IMR-90 (cell line): ENCODE measurements at regions not wholly inside any gene's neighbourhood (a gene's known extent, or its start where the extent isn't known, plus 50 kb on each side); places are given as distances from the start of the nearest gene placed in this dataset.
A peak's percentile ranks its signal among the peaks of the same experiment; 100 is the strongest.

Source experiments
- ATAC-seq: fragments of 200-7000 bp; cut with Tn5 transposase; 2 replicates; pipeline ENCODE4 v1.9.1; 2020; ENCODE audit warnings: low read depth, mild to moderate bottlenecking, moderate library complexity
- BruUV-seq: library from RNA; stranded (reverse); fragments of 400-500 nt; replicated peaks from 2 replicates; lab custom pipeline; 2021; lab: Mats Ljungman, UMichigan
- CTCF ChIA-PET: fragments of 300-600 bp; formaldehyde crosslinking; extraction: SDS; loops from one replicate; lab custom pipeline; 2021; ENCODE audit warnings: antibody characterized with exemption; lab: Yijun Ruan, JAX
- POLR2A ChIA-PET: fragments of 300-600 bp; sonication (Branson Sonifier 250); formaldehyde crosslinking; loops from one replicate; lab custom pipeline; 2022; ENCODE audit warnings: antibody characterized with exemption; ENCODE audit not compliant: unreplicated experiment; lab: Charles Lee
- DNase-seq: peaks from one replicate; pipeline ENCODE4 v3.0.0; 2013
- H2AFZ ChIP-seq: replicated peaks from 2 replicates; pipeline ENCODE3; 2013; ENCODE audit warnings: low read length, mild to moderate bottlenecking; ENCODE audit not compliant: poor library complexity
- H2AK5ac ChIP-seq: 2 replicates; pipeline ENCODE4 v1.6.1; 2013; ENCODE audit warnings: low read depth, low read length, inconsistent platforms
- H2AK9ac ChIP-seq: replicated peaks from 2 replicates; pipeline ENCODE3; 2013; ENCODE audit warnings: mild to moderate bottlenecking, low read depth, low read length, moderate library complexity; ENCODE audit not compliant: poor library complexity
- H2BK120ac ChIP-seq: 2 replicates; pipeline ENCODE4 v1.6.1; 2013; ENCODE audit warnings: low read depth, low read length, inconsistent platforms
- H2BK15ac ChIP-seq: 3 replicates; pipeline ENCODE4 v1.6.1; 2013; ENCODE audit warnings: low read depth, low read length, inconsistent platforms
- H2BK20ac ChIP-seq: 2 replicates; pipeline ENCODE4 v1.6.1; 2013; ENCODE audit warnings: low read depth, mild to moderate bottlenecking, inconsistent platforms, low read length, moderate library complexity
- H2BK5ac ChIP-seq: 2 replicates; pipeline ENCODE4 v1.6.1; 2013; ENCODE audit warnings: mild to moderate bottlenecking, low read depth, low read length, inconsistent platforms; ENCODE audit not compliant: poor library complexity, severe bottlenecking
- H3K14ac ChIP-seq: replicated peaks from 2 replicates; pipeline ENCODE4 v1.6.1; 2013; ENCODE audit warnings: low read depth, low read length, inconsistent platforms
- H3K18ac ChIP-seq: 2 replicates; pipeline ENCODE4 v1.6.1; 2013; ENCODE audit warnings: low read depth, low read length, control low read depth
- H3K23ac ChIP-seq: 2 replicates; pipeline ENCODE4 v1.6.1; 2013; ENCODE audit warnings: low read depth, low read length, inconsistent platforms
- H3K27ac ChIP-seq: 2 replicates; pipeline ENCODE4 v1.5.1; 2013; ENCODE audit warnings: mild to moderate bottlenecking, control low read depth, low read length; ENCODE audit not compliant: insufficient read depth
- H3K27me3 ChIP-seq: 2 replicates; pipeline ENCODE4 v1.6.1; 2013; ENCODE audit warnings: low read length; ENCODE audit not compliant: control insufficient read depth, insufficient read depth
- H3K36me3 ChIP-seq: 2 replicates; pipeline ENCODE4 v1.6.1; 2013; ENCODE audit warnings: low read length, mixed read lengths; ENCODE audit not compliant: control insufficient read depth, insufficient read depth
- H3K4ac ChIP-seq: 2 replicates; pipeline ENCODE4 v1.6.1; 2013; ENCODE audit warnings: low read depth, low read length, inconsistent platforms
- H3K4me1 ChIP-seq: 2 replicates; pipeline ENCODE4 v1.6.1; 2013; ENCODE audit warnings: low read length, mixed read lengths; ENCODE audit not compliant: control insufficient read depth, insufficient read depth
- H3K4me2 ChIP-seq: 2 replicates; pipeline ENCODE4 v1.6.1; 2013; ENCODE audit warnings: low read depth, mild to moderate bottlenecking, control low read depth, low read length, moderate library complexity
- H3K4me3 ChIP-seq: 2 replicates; pipeline ENCODE4 v1.5.1; 2013; ENCODE audit warnings: low read depth, mild to moderate bottlenecking, control low read depth, low read length, moderate library complexity; ENCODE audit not compliant: insufficient read depth
- H3K56ac ChIP-seq: 2 replicates; pipeline ENCODE4 v1.6.1; 2013; ENCODE audit warnings: low read length, inconsistent platforms; ENCODE audit not compliant: insufficient read depth; ENCODE audit errors: extremely low read depth
- H3K79me1 ChIP-seq, 2 experiments: 2 replicates each; pipeline ENCODE4 v1.6.1; 2013; ENCODE audit warnings: low read length in 2 of 2, inconsistent platforms in 1 of 2, low read depth in 1 of 2
- H3K9ac ChIP-seq: 2 replicates; pipeline ENCODE4 v1.6.1; 2013; ENCODE audit warnings: low read depth, low read length, control low read depth
- H3K9me1 ChIP-seq: 2 replicates; pipeline ENCODE4 v1.6.1; 2013; ENCODE audit warnings: low read length, inconsistent platforms; ENCODE audit not compliant: insufficient read depth
- H3K9me3 ChIP-seq: 2 replicates; pipeline ENCODE4 v1.6.1; 2013; ENCODE audit warnings: low read length; ENCODE audit not compliant: control insufficient read depth, insufficient read depth
- H4K20me1 ChIP-seq: 2 replicates; pipeline ENCODE4 v1.6.1; 2013; ENCODE audit warnings: low read length, inconsistent platforms; ENCODE audit not compliant: insufficient read depth
- H4K5ac ChIP-seq: 2 replicates; pipeline ENCODE4 v1.6.1; 2013; ENCODE audit warnings: mild to moderate bottlenecking, low read depth, low read length, control low read depth
- H4K8ac ChIP-seq, 2 experiments: 2 replicates each; pipeline ENCODE4 v1.6.1; 2013; ENCODE audit warnings: low read depth in 2 of 2, low read length in 2 of 2, control low read depth in 1 of 2, inconsistent platforms in 1 of 2
- H4K91ac ChIP-seq: 2 replicates; pipeline ENCODE4 v1.6.1; 2013; ENCODE audit warnings: low read depth, low read length, inconsistent platforms; ENCODE audit not compliant: insufficient read depth
- CEBPB ChIP-seq: IDR thresholded peaks from 2 replicates; pipeline ENCODE4 v1.6.1; 2012; ENCODE audit warnings: low read depth, low read length, improper control_type of control experiment
- FOS ChIP-seq: fragments of 150-350 bp; IDR thresholded peaks from 2 replicates; pipeline ENCODE4 v1.6.1; 2016; ENCODE audit warnings: low read depth, low read length
- RFX5 ChIP-seq: IDR thresholded peaks from 2 replicates; pipeline ENCODE4 v1.8.0; 2012; ENCODE audit warnings: low read depth, mild to moderate bottlenecking, low read length, moderate library complexity
- SMC3 ChIP-seq: fragments of 150-350 bp; IDR thresholded peaks from 2 replicates; pipeline ENCODE4 v1.6.1; 2016; ENCODE audit warnings: low read depth, mild to moderate bottlenecking, antibody characterized with exemption, low read length, moderate library complexity
- WGBS, 2 experiments: methylation state at CpG; one replicate each; pipeline versions ENCODE4 v1.1.5 to v1.1.7; 2013; ENCODE audit warnings: missing lambda C conversion rate in 2 of 2; ENCODE audit not compliant: insufficient read length in 1 of 2; ENCODE audit errors: extremely low coverage in 2 of 2; 5-methylcytosine and 5-hydroxymethylcytosine counted together
- dilution Hi-C: fragments of 300-500 bp; cut with HindIII; formaldehyde crosslinking; loops from one replicate; pipeline ENCODE4 v1.14.3; 2018; ENCODE audit warnings: low sequenced_read_pairs; ENCODE audit not compliant: unreplicated experiment
- in situ Hi-C: fragments of 300-500 bp; cut with MboI; formaldehyde crosslinking; loops from 3 replicates; pipeline ENCODE4 v1.14.3; 2019; ENCODE audit warnings: low sequenced_read_pairs, inconsistent platforms, mixed read lengths
- intact Hi-C: fragments of 100-400 bp; cut with micrococcal nuclease; formaldehyde crosslinking; loops from 2 replicates; pipeline ENCODE4 v1.10.0; 2022

- Histone ChIP-seq H3K9ac (no peak overlapping the region), H3K4ac (peak overlapping the region; percentile 54; the same call in 1 of the 2 replicates), H3K9me1 (no peaks in the 10 kb centered on the region), H4K20me1 (no peaks in the 10 kb centered on the region), H3K79me1 (no peaks in the 10 kb centered on the region), H3K23ac (peak overlapping the region; percentile 57; the same call in 1 of the 2 replicates), H4K91ac (no peak overlapping the region; the same call in 1 of the 2 replicates), H2BK5ac (peak overlapping the region; percentile 25), H3K4me3 (no peak overlapping the region), H3K18ac (peak overlapping the region; percentile 48; the same call in 1 of the 2 replicates), H3K4me2 (peak overlapping the region; percentile 71; the same call in 1 of the 2 replicates), H2AFZ (peak overlapping the region; percentile 79), H3K4me1 (no peaks in the 10 kb centered on the region; the same call in 1 of the 2 replicates), H3K56ac (no peak overlapping the region), H3K36me3 (no peaks in the 10 kb centered on the region), H2AK9ac (no peak overlapping the region), H4K8ac (peak overlapping the region; percentile 19 to 87; a peak in 3 of 4 replicates), H3K14ac (peak overlapping the region; percentile 56), H2BK15ac (peak overlapping the region; percentile 38; the same call in 1 of the 3 replicates), H2BK20ac (peak overlapping the region; percentile 72; the same call in 1 of the 2 replicates), H3K9me3 (no peaks in the 10 kb centered on the region), H3K27ac (no peak overlapping the region), H2BK120ac (peak overlapping the region; percentile 91; the same call in 1 of the 2 replicates), H3K27me3 (no peaks in the 10 kb centered on the region), H2AK5ac (no peak overlapping the region), H4K5ac (no peak overlapping the region; the same call in 1 of the 2 replicates)
- in situ Hi-C loops (no loop called here), dilution Hi-C loops (no loop called here), intact Hi-C loops (loop anchor here (10.0 kb wide), 4 partner anchors 334 to 1204 kb away; partner anchors contain the start of gene CBLB)
- ATAC-seq (peak; percentile 69), DNase-seq (peak; percentile 83)
- BruUV-seq = no TSS peak
- POLR2A ChIA-PET = no interaction called here
- CTCF ChIA-PET = interaction anchor here (0.6 kb wide), 1 partner anchor 15 kb away, joined by 3 read pairs; no protein-coding TSS in a partner anchor
- no CpG with 5 or more reads among the region's 4 CpGs for WGBS, 2 experiments
- TF ChIP-seq CEBPB = peak; percentile 52; the same call in 1 of the 2 replicates
- no peak for TF ChIP-seq SMC3
- no peak for TF ChIP-seq RFX5
- TF ChIP-seq FOS = peak; percentile 46; the same call in 1 of the 2 replicates
These were observed 308.3 kb upstream of the CCDC54 start for GRCh38 chr3:107068980-107069379.
